B cell (primary cell): ENCODE measurements at regions not wholly inside any gene's neighbourhood (a gene's known extent, or its start where the extent isn't known, plus 50 kb on each side); places are given as distances from the start of the nearest gene placed in this dataset.

ENCODE experiments used
- ATAC-seq: fragments of 200-7000 bp; cut with Tn5 transposase; one replicate; pipeline ENCODE4 v1.10.0; 2021; ENCODE audit warnings: low read depth, mild to moderate bottlenecking, moderate number of reproducible peaks, moderate library complexity
- CTCF ChIA-PET: fragments of 350-600 bp; sonication (Branson Sonifier 250); formaldehyde crosslinking; loops from one replicate; lab custom pipeline; 2021; ENCODE audit warnings: antibody characterized with exemption, inconsistent platforms; lab: Charles Lee
- POLR2A ChIA-PET: fragments of 350-600 bp; sonication (Branson Sonifier 250); formaldehyde crosslinking; loops from one replicate; lab custom pipeline; 2021; ENCODE audit warnings: antibody characterized with exemption; lab: Charles Lee
- DNase-seq: peaks from one replicate; pipeline ENCODE4 v3.0.0; 2013
- H2AFZ ChIP-seq: 2 replicates; pipeline ENCODE4 v1.6.1; 2012; ENCODE audit warnings: mild to moderate bottlenecking, low read depth, low read length; ENCODE audit not compliant: insufficient read depth, poor library complexity, severe bottlenecking
- H3K27ac ChIP-seq, 2 donors: 1 replicate in 1 of 2; 2 replicates in 1 of 2; pipeline ENCODE4 v1.5.1; 2012 to 2013; ENCODE audit warnings: low read length in 2 of 2, mild to moderate bottlenecking in 2 of 2, moderate library complexity in 1 of 2
- H3K27me3 ChIP-seq, 4 experiments: fragments of 200-600 bp in 1 of 4; sonication (generic) in 1 of 4; replicated peaks in 1 of 4; 1 replicate in 2 of 4; 2 replicates in 2 of 4; pipeline versions ENCODE4 v1.6.1 to v1.7.0; 2013 to 2016; ENCODE audit warnings: low read length in 3 of 4, mild to moderate bottlenecking in 2 of 4, mixed read lengths in 1 of 4, moderate library complexity in 1 of 4; ENCODE audit not compliant: insufficient read depth in 4 of 4, control insufficient read depth in 3 of 4; ENCODE audit errors: control extremely low read depth in 1 of 4
- H3K36me3 ChIP-seq, 2 experiments: replicated peaks in 1 of 2; 1 replicate in 1 of 2; 2 replicates in 1 of 2; pipeline versions ENCODE4 v1.6.1 to v1.7.1; 2013; ENCODE audit warnings: low read length in 1 of 2; ENCODE audit not compliant: insufficient read depth in 2 of 2, control insufficient read depth in 1 of 2; ENCODE audit errors: control extremely low read depth in 1 of 2, extremely low read depth in 1 of 2
- H3K4me1 ChIP-seq, 2 donors: fragments of 200-600 bp in 1 of 2; sonication (generic) in 1 of 2; 1 replicate in 1 of 2; 2 replicates in 1 of 2; pipeline versions ENCODE4 v1.5.1 to v1.6.1; 2013 to 2017; ENCODE audit warnings: low read length in 2 of 2; ENCODE audit not compliant: control insufficient read depth in 2 of 2, insufficient read depth in 2 of 2
- H3K4me2 ChIP-seq: replicated peaks from 2 replicates; pipeline ENCODE3; 2012; ENCODE audit warnings: mild to moderate bottlenecking, low read depth, low read length; ENCODE audit not compliant: poor library complexity, severe bottlenecking
- H3K4me3 ChIP-seq, 5 experiments: fragments of 200-600 bp in 1 of 5; sonication (generic) in 1 of 5; 1 replicate in 3 of 5; 2 replicates in 2 of 5; pipeline versions ENCODE4 v1.5.1 to v1.7.0; 2011 to 2016; ENCODE audit warnings: low read length in 4 of 5, mild to moderate bottlenecking in 4 of 5, low read depth in 2 of 5, control low read depth in 1 of 5, moderate library complexity in 1 of 5; ENCODE audit not compliant: insufficient read depth in 1 of 5; ENCODE audit errors: control extremely low read depth in 1 of 5, extremely low read depth in 1 of 5
- H3K79me2 ChIP-seq: fragments of 200-600 bp; sonication (generic); one replicate; pipeline ENCODE4 v1.6.0; 2016; ENCODE audit warnings: low read length; ENCODE audit not compliant: control insufficient read depth, insufficient read depth
- H3K9ac ChIP-seq: fragments of 200-600 bp; sonication (generic); 2 replicates; pipeline ENCODE4 v1.6.1; 2017; ENCODE audit warnings: mild to moderate bottlenecking, low read length, moderate library complexity
- H3K9me3 ChIP-seq, 3 donors: one replicate each; pipeline versions ENCODE4 v1.6.1 to v1.7.1; 2013; ENCODE audit warnings: low read length in 2 of 3; ENCODE audit not compliant: control insufficient read depth in 2 of 3, insufficient read depth in 1 of 3; ENCODE audit errors: control extremely low read depth in 1 of 3
- H4K20me1 ChIP-seq: 2 replicates; pipeline ENCODE4 v1.6.0; 2012; ENCODE audit warnings: mild to moderate bottlenecking, low read length; ENCODE audit not compliant: insufficient read depth, control insufficient read depth, poor library complexity, severe bottlenecking
- H3K27ac Mint-ChIP-seq: one replicate; pipeline ENCODE4 v1.8.0; 2021; ENCODE audit warnings: mixed read lengths
- H3K27me3 Mint-ChIP-seq: one replicate; pipeline ENCODE4 v1.8.0; 2021; ENCODE audit warnings: mixed read lengths
- H3K4me1 Mint-ChIP-seq: one replicate; pipeline ENCODE4 v1.8.0; 2021; ENCODE audit warnings: mixed read lengths
- H3K4me3 Mint-ChIP-seq: one replicate; pipeline ENCODE4 v1.8.0; 2021; ENCODE audit warnings: mixed read lengths
- H3K9me3 Mint-ChIP-seq: one replicate; pipeline ENCODE4 v1.8.0; 2022; ENCODE audit warnings: mixed read lengths; ENCODE audit not compliant: insufficient read depth
- EZH2 ChIP-seq: IDR thresholded peaks from 2 replicates; pipeline ENCODE4 v1.6.1; 2012; ENCODE audit warnings: borderline replicate concordance, low read depth, mild to moderate bottlenecking, moderate library complexity, low read length; ENCODE audit not compliant: insufficient read depth, poor library complexity, severe bottlenecking
- WGBS: methylation state at CpG from one replicate; pipeline ENCODE4 v1.1.5; 2013; ENCODE audit warnings: missing lambda C conversion rate; ENCODE audit not compliant: insufficient coverage; 5-methylcytosine and 5-hydroxymethylcytosine counted together
- intact Hi-C: fragments of 100-400 bp; cut with micrococcal nuclease; formaldehyde crosslinking; loops from one replicate; pipeline ENCODE4 v1.10.0; 2022
- TF ChIP-seq, protein P1 (sequence below): fragments of 200-600 bp; IDR thresholded peaks from one replicate; pipeline ENCODE4 v1.8.0; 2022; ENCODE audit warnings: antibody characterized with exemption, mild to moderate bottlenecking

- H2AFZ ChIP-seq = no peak overlapping the region
- TF ChIP-seq, protein P1, sequence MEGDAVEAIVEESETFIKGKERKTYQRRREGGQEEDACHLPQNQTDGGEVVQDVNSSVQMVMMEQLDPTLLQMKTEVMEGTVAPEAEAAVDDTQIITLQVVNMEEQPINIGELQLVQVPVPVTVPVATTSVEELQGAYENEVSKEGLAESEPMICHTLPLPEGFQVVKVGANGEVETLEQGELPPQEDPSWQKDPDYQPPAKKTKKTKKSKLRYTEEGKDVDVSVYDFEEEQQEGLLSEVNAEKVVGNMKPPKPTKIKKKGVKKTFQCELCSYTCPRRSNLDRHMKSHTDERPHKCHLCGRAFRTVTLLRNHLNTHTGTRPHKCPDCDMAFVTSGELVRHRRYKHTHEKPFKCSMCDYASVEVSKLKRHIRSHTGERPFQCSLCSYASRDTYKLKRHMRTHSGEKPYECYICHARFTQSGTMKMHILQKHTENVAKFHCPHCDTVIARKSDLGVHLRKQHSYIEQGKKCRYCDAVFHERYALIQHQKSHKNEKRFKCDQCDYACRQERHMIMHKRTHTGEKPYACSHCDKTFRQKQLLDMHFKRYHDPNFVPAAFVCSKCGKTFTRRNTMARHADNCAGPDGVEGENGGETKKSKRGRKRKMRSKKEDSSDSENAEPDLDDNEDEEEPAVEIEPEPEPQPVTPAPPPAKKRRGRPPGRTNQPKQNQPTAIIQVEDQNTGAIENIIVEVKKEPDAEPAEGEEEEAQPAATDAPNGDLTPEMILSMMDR = no peak
- TF ChIP-seq EZH2 = no peak
- H4K20me1 ChIP-seq = no peaks in the 10 kb centered on the region
- no peaks in the 10 kb centered on the region for H3K36me3 ChIP-seq
- H3K4me2 ChIP-seq = no peak overlapping the region
- CTCF ChIA-PET = no interaction called here
- no peaks in the 10 kb centered on the region for H3K27me3 ChIP-seq
- DNase-seq = no peak
- H3K27me3 Mint-ChIP-seq = no peaks in the 10 kb centered on the region
- intact Hi-C loops = no loop called here
- POLR2A ChIA-PET = no interaction called here
- no peaks in the 10 kb centered on the region for H3K4me1 ChIP-seq
- H3K4me1 Mint-ChIP-seq = no peaks in the 10 kb centered on the region
- no peak overlapping the region for H3K4me3 Mint-ChIP-seq
- H3K27ac Mint-ChIP-seq = no peak overlapping the region
- peaks cover 0 to 4% (median 0%) of the 10 kb centered on the region in 3 donors for H3K9me3 ChIP-seq
- peaks cover under 1% of the 10 kb centered on the region for H3K9me3 Mint-ChIP-seq
- H3K4me3 ChIP-seq = no peak overlapping the region
- no peak overlapping the region for H3K27ac ChIP-seq
- H3K79me2 ChIP-seq = no peaks in the 10 kb centered on the region
- ATAC-seq = no peak
- H3K9ac ChIP-seq = no peak overlapping the region
Observed at GRCh38 chr16:64184156-64184555, 937.7 kb downstream of the CDH11 start.

- 71% methylated on average over 1 of the region's 3 CpGs for WGBS
- Histone ChIP-seq H3K27me3 (no peaks in the 10 kb centered on the region), H3K9me3 (peaks cover 0 to 11% (median 3%) of the 10 kb centered on the region in 3 donors), H3K4me1 (no peaks in the 10 kb centered on the region), H2AFZ (no peak overlapping the region), H3K27ac (no peak overlapping the region), H3K36me3 (no peaks in the 10 kb centered on the region), H3K4me3 (no peak overlapping the region), H3K79me2 (no peaks in the 10 kb centered on the region), H4K20me1 (no peaks in the 10 kb centered on the region), H3K9ac (no peak overlapping the region), H3K4me2 (no peak overlapping the region)
- ATAC-seq (no peak), DNase-seq (no peak)
- TF ChIP-seq EZH2 = no peak
- TF ChIP-seq, protein P1 = no peak
- Mint-ChIP-seq H3K4me3 (no peak overlapping the region), H3K4me1 (no peaks in the 10 kb centered on the region), H3K27me3 (no peaks in the 10 kb centered on the region), H3K9me3 (peaks cover 2% of the 10 kb centered on the region), H3K27ac (no peak overlapping the region)
- intact Hi-C loops = no loop called here
- ChIA-PET POLR2A (no interaction called here), CTCF (no interaction called here)
Observed at GRCh38 chr16:64182985-64183384, 938.9 kb downstream of the CDH11 start.
